ENCODE measurements at regions not wholly inside any gene's neighbourhood (a gene's known extent, or its start where the extent isn't known, plus 50 kb on each side); places are given as distances from the start of the nearest gene placed in this dataset.
A peak's percentile ranks its signal among the peaks of the same experiment; 100 is the strongest.

DNA sequence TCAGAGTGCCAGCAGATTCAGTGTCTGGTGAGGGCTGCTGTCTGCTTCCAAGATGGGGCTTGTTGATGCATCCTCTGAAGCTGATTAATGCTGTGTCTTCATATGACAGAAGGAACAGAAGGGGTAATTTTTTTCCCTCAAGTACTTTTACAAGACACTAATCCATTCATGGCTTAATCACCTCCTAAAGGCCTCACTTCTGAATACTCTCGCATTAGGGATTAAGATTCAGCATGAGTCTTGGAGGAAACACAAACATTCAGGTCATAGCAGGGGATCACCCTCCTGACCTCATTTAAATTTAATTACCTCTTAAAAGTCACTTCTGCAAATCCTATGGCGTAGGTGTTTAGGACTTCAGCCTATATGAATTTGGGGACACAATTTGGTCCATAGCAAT lies 1145.5 kb upstream of the PCDH10 start:
- TF ChIP-seq, protein P1, sequence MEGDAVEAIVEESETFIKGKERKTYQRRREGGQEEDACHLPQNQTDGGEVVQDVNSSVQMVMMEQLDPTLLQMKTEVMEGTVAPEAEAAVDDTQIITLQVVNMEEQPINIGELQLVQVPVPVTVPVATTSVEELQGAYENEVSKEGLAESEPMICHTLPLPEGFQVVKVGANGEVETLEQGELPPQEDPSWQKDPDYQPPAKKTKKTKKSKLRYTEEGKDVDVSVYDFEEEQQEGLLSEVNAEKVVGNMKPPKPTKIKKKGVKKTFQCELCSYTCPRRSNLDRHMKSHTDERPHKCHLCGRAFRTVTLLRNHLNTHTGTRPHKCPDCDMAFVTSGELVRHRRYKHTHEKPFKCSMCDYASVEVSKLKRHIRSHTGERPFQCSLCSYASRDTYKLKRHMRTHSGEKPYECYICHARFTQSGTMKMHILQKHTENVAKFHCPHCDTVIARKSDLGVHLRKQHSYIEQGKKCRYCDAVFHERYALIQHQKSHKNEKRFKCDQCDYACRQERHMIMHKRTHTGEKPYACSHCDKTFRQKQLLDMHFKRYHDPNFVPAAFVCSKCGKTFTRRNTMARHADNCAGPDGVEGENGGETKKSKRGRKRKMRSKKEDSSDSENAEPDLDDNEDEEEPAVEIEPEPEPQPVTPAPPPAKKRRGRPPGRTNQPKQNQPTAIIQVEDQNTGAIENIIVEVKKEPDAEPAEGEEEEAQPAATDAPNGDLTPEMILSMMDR (IDR thresholded peaks at IDR 0.05; ENCODE audit: insufficient read depth, missing control alignments), result no peak
- FAIRE-seq, result peak; percentile 99
- DNase-seq (ENCODE audit: insufficient read length, low spot score), result no peak

DNA sequence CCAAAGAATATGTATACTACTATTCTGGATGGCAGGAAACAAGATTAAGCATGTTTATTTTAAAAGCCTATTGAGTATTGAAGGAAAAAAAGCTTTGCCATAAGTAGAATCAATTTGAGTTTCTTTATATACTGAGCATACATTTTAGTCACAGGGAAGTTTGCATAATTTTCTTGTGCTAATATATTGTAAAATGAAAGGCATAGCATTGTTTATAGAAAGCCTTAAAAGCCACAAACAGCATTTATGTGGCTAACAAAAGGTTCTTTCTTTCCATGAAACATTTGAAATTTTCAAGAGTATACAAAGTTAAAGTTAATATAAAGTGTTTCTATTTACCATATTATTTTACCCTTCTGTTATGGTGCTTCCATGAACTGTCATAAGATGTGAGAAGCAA lies 1133.8 kb upstream of the PCDH10 start:
- DNase-seq (ENCODE audit: insufficient read length, low spot score) (no peak), FAIRE-seq (no peak)
- TF ChIP-seq, protein P1 (IDR thresholded peaks at IDR 0.05; ENCODE audit: insufficient read depth, missing control alignments), result no peak

DNA sequence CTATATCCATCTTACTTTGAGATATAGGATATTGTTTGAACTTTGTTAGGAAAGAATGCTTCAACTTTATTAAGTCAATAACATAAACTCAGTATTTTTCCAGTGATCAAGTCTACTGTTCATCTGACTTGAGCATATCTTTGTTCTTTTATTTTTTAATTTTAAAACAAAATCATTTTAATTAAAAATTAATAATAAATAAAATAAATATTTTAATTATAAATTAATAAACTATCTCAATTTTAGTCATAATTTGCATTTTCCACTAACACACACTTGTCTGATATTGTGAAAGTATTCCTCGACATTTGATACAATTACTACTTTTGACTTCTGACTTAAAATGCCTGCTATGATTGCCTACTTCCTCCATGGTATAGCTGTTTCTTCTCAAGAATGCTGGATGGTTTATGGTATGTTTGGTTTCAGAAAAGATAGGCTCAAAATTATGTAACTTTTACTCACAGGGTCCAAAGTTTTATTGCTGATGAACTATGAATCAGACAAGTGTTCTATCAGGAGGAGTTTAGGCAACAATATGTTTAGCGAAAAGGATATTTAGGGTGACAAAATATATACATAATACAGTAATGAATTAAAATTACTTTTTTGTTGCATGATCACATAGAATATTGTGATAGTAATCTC lies 1132.3 kb upstream of the PCDH10 start:
- no peak for FAIRE-seq

DNA sequence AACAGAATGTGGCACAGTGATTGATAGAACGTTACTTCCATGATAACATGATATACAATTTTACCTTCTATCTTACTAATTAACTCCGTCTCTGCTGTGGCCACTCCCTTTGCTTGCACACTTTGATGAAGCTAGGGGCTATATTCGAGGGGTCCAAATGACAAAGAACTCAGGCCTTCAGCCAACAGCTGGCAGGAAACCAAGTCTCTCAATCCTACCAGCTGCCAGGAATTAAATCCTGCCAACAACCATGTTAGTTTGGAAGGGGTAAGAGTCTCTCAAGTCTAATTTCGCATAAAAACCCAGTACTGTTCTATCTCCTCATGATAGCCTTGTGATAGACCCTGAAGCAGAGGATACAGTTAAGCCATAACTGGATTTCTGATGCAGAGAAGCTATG lies 1122.9 kb upstream of the PCDH10 start:
- no peak for DNase-seq (ENCODE audit: insufficient read length, low spot score)
- TF ChIP-seq, protein P1 (IDR thresholded peaks at IDR 0.05; ENCODE audit: insufficient read depth, missing control alignments), result no peak
- FAIRE-seq, result no peak

More for the DNA sequence above, 1132.3 kb upstream of the PCDH10 start:
- TF ChIP-seq, protein P1 (IDR thresholded peaks at IDR 0.05; ENCODE audit: insufficient read depth, missing control alignments), result no peak
- DNase-seq (ENCODE audit: insufficient read length, low spot score), result no peak

DNA sequence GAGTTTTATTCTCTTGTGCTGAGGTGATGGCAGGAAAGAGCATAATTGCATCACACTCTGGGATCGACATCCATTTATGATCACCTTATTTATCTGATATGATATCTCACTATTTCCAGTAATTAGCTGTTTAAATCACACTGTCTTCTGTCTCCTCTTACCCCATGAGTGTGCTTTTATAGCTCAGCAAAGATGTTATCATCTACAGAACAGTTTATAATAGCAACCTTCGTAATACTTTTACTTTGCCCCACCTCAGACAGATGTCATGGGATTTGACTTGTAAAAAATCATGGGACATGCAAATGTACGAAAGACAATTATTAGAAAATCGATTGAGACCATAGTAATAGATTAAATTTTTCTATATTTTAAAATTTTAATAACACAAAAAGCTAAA lies 1122.3 kb upstream of the PCDH10 start:
- FAIRE-seq (no peak), DNase-seq (ENCODE audit: insufficient read length, low spot score) (no peak)
- TF ChIP-seq, protein P1 (IDR thresholded peaks at IDR 0.05; ENCODE audit: insufficient read depth, missing control alignments), result no peak

DNA sequence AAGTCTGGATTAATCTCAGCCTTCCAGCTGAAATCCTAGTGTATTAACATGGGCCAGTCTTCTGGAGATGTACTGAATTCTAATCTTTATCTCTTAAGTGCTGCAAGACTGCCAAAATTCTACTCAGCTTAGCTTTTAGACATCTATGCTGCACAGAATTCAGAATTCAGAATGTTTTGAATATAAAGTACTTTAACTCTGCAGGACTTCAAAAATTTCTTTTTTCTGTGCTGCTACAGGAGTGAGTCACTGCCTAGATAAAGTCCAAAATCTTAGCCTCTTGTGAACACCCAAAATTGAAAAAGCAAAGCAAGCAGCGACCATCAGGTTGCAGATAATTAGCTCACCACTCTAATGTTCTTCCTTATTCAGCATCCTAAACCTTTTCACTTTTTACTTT lies 1092.6 kb upstream of the PCDH10 start:
- DNase-seq (ENCODE audit: insufficient read length, low spot score) (no peak), FAIRE-seq (no peak)
- TF ChIP-seq, protein P1 (IDR thresholded peaks at IDR 0.05; ENCODE audit: insufficient read depth, missing control alignments), result no peak

DNA sequence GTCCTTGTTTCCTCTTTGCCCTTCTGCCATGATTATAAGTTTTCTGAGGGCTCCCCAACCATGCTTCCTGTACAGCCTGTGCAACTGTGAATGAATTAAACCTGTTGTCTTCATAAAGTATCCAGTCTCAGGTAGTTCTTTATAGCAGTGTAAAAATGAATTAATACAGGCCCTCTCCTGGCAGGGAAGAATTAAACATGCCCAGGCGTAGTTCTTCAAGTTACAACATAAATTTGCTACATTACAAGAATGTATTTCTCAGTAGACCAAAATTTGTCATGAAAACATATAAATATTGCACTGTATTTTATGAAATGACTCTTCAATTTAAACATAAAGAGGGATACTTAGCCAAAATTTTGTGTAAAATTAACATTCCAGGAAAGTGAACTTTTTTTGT lies 1089.9 kb upstream of the PCDH10 start:
- TF ChIP-seq, protein P1 (IDR thresholded peaks at IDR 0.05; ENCODE audit: insufficient read depth, missing control alignments), result no peak
- DNase-seq (ENCODE audit: insufficient read length, low spot score) (no peak), FAIRE-seq (no peak)
